ENCODE measurements at regions not wholly inside any gene's neighbourhood (a gene's known extent, or its start where the extent isn't known, plus 50 kb on each side); places are given as distances from the start of the nearest gene placed in this dataset.

- Histone ChIP-seq H4K5ac (ENCODE audit: insufficient read length, low read depth, low read length) (no peak overlapping the region), H2AK5ac (ENCODE audit: low read depth, low read length) (no peak overlapping the region), H3K4me3 (ENCODE audit: extremely low read depth in 1 of 4, insufficient read depth in 2 of 4, low read depth in 3 of 4, low read length in 4 of 4) (no peak overlapping the region), H3K27me3 (replicated peaks in 1 of 4; ENCODE audit: control insufficient read depth in 3 of 4, extremely low read depth in 1 of 4, insufficient read depth in 3 of 4, low read length in 3 of 4) (no peaks in the 10 kb centered on the region), H2BK15ac (ENCODE audit: low read length) (no peak overlapping the region), H3K23ac (ENCODE audit: insufficient read length) (no peak overlapping the region), H3K23me2 (ENCODE audit: low read depth, low read length) (no peaks in the 10 kb centered on the region), H2BK20ac (ENCODE audit: low read length) (no peak overlapping the region), H3K18ac (ENCODE audit: extremely low read depth, low read length) (no peak overlapping the region), H4K20me1 (replicated peaks in 1 of 2; ENCODE audit: control insufficient read depth in 1 of 2, insufficient read depth in 2 of 2, low read length in 2 of 2) (no peaks in the 10 kb centered on the region), H2AFZ (ENCODE audit: low read length) (no peak overlapping the region), H3K4me2 (ENCODE audit: insufficient read depth in 1 of 2, low read depth in 2 of 2, low read length in 2 of 2) (no peak overlapping the region), H3K79me2 (ENCODE audit: control insufficient read depth in 1 of 2, insufficient read depth in 2 of 2, low read length in 2 of 2) (no peaks in the 10 kb centered on the region), H2BK5ac (ENCODE audit: low read depth, low read length) (no peak overlapping the region), H3K36me3 (ENCODE audit: control insufficient read depth in 2 of 4, insufficient read depth in 4 of 4, low read length in 3 of 4) (no peaks in the 10 kb centered on the region), H2BK120ac (replicated peaks; ENCODE audit: low read depth, low read length) (no peak overlapping the region), H3K9me3 (ENCODE audit: insufficient read depth in 2 of 2, low read depth in 1 of 2, low read length in 1 of 2) (no peaks in the 10 kb centered on the region), H3K56ac (replicated peaks; ENCODE audit: insufficient read length, low read depth, low read length) (no peak overlapping the region), H3K79me1 (ENCODE audit: low read depth, low read length) (no peaks in the 10 kb centered on the region), H3K9ac (replicated peaks in 1 of 4; ENCODE audit: extremely low read depth in 1 of 4, low read depth in 3 of 4, low read length in 3 of 4) (no peak overlapping the region), H3K4ac (replicated peaks; ENCODE audit: insufficient read length, low read depth, low read length) (no peak overlapping the region), H4K8ac (ENCODE audit: extremely low read depth, insufficient read depth, low read length) (no peak overlapping the region), H4K91ac (replicated peaks; ENCODE audit: insufficient read length, low read length) (no peak overlapping the region), H3K14ac (ENCODE audit: insufficient read length) (no peak overlapping the region), H2BK12ac (ENCODE audit: low read depth, low read length) (no peak overlapping the region), H3K27ac (ENCODE audit: low read depth, low read length) (no peak overlapping the region), H3K4me1 (replicated peaks in 1 of 4; ENCODE audit: control insufficient read depth in 3 of 4, insufficient read depth in 4 of 4, low read length in 3 of 4) (no peaks in the 10 kb centered on the region)
- ChIA-PET CTCF (ENCODE audit: partially characterized antibody) (no interaction called here), POLR2A (ENCODE audit: partially characterized antibody) (no interaction called here)
- FAIRE-seq, result no peak
- DNase-seq (ENCODE audit: low read depth in 1 of 2, low spot score in 2 of 2), result no peak
- TF ChIP-seq SIX5 (IDR thresholded peaks at IDR 0.05; ENCODE audit: low read depth, low read length) (no peak), MAFK (IDR thresholded peaks at IDR 0.05; ENCODE audit: low read depth, low read length) (no peak), JUND (IDR thresholded peaks at IDR 0.05; ENCODE audit: low read length) (no peak), PHF8 (conservative IDR thresholded peaks at IDR 0.05; ENCODE audit: low read depth, low read length) (no peak), SRF (IDR thresholded peaks at IDR 0.05; ENCODE audit: low read depth, low read length) (no peak), RFX5 (IDR thresholded peaks at IDR 0.05; ENCODE audit: borderline replicate concordance, low read depth, low read length) (no peak), SUZ12 (IDR thresholded peaks at IDR 0.05; ENCODE audit: low read length) (no peak), HDAC6 (IDR thresholded peaks at IDR 0.05; ENCODE audit: low read depth, low read length) (no peak), NANOG (IDR thresholded peaks at IDR 0.05; ENCODE audit: insufficient read depth, low read depth, low read length, poor library complexity, severe bottlenecking) (no peak), SIN3A (conservative IDR thresholded peaks at IDR 0.05 in 1 of 2, IDR thresholded peaks at IDR 0.05 in 1 of 2; ENCODE audit: low read depth in 1 of 2, low read length in 2 of 2) (no peak)
- TF ChIP-seq, protein P1, sequence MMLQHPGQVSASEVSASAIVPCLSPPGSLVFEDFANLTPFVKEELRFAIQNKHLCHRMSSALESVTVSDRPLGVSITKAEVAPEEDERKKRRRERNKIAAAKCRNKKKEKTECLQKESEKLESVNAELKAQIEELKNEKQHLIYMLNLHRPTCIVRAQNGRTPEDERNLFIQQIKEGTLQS (IDR thresholded peaks at IDR 0.05; ENCODE audit: insufficient read depth, low read depth, low read length), result no peak
- WGBS, 2 experiments (ENCODE audit: extremely low coverage in 1 of 2, insufficient coverage in 1 of 2, insufficient read length in 1 of 2, insufficient replicate concordance in 2 of 2, low coverage in 1 of 2, low lambda C conversion rate in 2 of 2, missing lambda C conversion rate in 1 of 2), result 82% methylated on average over 5 of the region's 5 CpGs; no CpG with 5 or more reads in 1 of the 2 experiments
These were observed 126.3 kb upstream of the CEP162 start for GRCh38 chr6:84353459-84354423.

Data from H1 (cell line).